Globus pallidus (tissue), 1 donor: ENCODE measurements at regions not wholly inside any gene's neighbourhood (a gene's known extent, or its start where the extent isn't known, plus 50 kb on each side); places are given as distances from the start of the nearest gene placed in this dataset.

ENCODE experiments used
- DNase-seq: peaks from one replicate; pipeline ENCODE4 v3.0.0-alpha.2; 2015; ENCODE audit warnings: low spot score

GRCh38 chr2:167900435-167901114, 346.8 kb downstream of the STK39 start:
- no peak for DNase-seq

GRCh38 chr2:167898340-167898739, 349.1 kb downstream of the STK39 start:
- no peak for DNase-seq

- no peak for DNase-seq
These were observed 355.6 kb downstream of the STK39 start for GRCh38 chr2:167891841-167892240.

- DNase-seq, result no peak
These were observed 356.7 kb downstream of the STK39 start for GRCh38 chr2:167890739-167891138.

DNA sequence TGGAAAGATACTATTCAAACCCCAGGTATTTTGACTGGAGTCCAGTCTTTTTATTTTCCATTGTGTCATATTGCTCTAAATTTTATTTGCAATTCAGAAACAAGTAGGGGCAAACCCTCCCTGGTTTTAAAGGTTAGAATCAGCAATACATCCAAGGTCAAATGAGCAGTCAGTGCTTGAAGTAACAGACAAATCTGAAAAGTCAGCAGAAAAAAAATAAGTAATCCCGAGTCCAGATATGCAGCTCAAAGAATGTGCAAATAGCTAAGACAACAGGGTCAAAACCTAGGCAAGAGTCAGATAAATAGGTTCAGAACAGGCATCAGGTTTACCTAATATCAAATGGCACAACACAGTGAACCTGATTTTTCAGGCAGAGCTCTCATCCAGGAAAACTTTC, 367.0 kb downstream of the STK39 start:
- DNase-seq, result no peak

- no peak for DNase-seq
These were observed 371.9 kb downstream of the STK39 start for GRCh38 chr2:167875529-167875928.

DNA sequence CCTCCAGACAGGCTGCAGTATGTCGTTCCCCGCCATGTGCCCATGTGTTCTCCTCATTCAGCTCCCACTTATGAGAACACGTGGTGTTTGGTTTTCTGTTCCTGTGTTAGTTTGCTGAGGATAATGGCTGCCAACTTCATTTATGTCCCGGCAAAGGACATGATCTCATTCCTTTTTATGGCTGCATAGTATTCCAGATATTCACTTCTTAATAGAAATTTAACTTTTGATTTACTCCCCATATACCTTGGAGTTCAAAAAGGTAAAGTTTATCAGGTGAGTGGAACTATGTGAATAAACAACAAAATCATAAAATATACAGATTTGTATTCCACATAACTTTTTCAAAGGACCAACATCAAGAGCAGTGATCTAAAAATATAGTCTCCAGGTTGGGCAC, 372.6 kb downstream of the STK39 start:
- no peak for DNase-seq

- DNase-seq, result no peak
These were observed 376.1 kb downstream of the STK39 start for GRCh38 chr2:167871286-167871685.

- DNase-seq, result no peak
These were observed 378.2 kb downstream of the STK39 start for GRCh38 chr2:167869200-167869599.

DNA sequence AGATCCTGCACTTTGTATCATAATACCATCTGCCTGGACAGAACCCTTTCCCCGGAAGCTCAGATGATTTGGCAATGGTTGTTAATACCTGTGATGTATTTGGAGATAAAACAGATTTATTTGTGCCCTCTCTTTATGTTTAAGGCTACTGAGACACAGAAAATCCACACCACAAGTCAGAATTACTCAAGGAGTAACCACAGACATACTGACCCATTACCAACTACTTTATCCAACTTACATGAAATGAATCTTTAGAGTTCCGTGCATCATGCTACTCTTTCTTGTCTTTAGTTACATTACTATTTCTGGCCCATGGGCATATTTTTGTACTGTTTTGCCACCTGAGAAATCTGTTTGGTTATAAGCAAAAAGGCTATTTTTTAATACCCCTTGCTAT, 384.0 kb downstream of the STK39 start:
- no peak for DNase-seq

DNA sequence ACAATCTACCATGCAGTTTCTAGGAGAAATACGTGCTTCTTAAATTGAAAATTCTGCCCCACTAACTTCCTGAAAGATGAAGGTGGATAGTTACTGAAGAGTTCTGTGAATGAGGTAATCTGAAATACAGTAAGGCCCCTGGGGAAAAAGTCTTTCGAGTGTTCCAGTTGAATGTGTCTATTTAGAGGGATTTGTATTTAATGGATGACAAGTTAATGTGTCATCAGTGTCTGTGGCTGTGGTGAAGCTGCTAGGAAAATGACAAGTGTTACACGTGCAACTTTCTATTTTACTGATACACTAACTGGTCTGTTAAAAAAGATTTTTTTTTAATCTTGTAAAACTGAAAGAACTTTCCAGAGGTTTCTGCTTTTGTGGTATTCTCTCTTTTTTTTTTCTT, 384.6 kb downstream of the STK39 start:
- no peak for DNase-seq

DNA sequence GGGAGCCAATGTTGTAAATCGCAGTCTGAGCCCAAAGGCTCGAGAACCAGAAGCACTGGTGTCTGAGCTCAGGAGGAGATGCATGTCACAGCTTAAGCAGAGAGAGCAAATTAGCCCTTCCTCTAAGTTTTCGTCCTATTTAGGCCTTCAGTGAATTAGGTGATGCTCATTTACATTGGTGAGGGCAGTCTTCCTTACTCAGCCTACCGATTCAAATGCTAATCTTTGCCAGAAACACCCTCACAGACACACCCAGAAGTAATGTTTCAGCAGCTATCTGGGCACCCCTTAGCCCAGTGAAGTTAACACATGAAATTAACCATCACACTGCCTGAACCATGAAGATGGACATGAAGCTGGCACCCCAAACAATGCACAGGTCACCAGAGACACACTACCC, 385.1 kb downstream of the STK39 start:
- DNase-seq, result no peak

DNA sequence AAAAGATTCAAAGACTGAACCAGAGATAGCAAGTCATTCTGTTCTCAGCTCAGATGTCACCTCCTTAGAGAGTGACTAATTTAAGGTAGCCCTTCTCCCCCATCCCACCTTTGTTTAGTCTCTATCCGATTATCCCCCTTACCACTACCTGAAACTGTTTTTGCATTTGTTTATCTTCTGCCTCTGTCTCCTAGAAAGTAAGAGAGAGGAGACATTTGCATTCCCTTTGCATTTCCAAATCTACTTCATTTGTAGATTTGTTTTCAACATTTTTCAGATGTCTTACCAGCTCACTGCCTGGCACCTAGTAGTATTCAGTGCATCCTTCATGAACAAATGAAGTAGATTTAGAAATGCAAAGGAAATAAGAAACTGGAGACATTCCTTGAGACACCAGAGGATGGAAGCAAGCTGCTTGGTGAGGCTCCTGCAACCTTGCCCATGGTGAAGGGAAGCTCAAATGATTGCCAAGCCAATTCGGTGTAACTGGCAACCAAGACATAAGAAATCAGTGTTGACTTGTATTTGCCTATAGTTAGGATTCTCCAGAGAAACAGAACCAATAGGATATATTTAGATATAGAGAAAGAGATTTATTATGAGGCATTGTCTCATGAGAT, 385.7 kb downstream of the STK39 start:
- DNase-seq, result no peak

DNA sequence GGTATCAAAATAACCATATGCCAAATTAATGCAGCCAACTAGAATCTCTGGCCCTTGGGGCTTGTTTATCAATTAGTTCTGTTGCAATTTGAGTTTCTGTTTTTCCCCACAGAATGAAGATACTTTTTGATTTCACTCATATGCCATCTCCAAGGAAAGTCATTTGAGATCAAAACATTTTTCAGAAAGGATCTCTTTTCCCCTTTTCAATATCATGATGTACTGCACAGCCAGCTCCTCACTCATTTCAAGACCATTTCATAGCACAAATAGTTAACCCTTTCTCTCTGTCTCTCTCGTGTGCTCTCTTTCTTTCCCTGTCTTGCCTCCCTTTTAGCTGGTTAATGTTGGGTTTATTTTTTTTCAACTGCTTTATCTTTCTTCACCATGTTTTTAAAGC, 387.3 kb downstream of the STK39 start:
- no peak for DNase-seq

- no peak for DNase-seq
These were observed 387.7 kb downstream of the STK39 start for GRCh38 chr2:167859676-167860075.

DNA sequence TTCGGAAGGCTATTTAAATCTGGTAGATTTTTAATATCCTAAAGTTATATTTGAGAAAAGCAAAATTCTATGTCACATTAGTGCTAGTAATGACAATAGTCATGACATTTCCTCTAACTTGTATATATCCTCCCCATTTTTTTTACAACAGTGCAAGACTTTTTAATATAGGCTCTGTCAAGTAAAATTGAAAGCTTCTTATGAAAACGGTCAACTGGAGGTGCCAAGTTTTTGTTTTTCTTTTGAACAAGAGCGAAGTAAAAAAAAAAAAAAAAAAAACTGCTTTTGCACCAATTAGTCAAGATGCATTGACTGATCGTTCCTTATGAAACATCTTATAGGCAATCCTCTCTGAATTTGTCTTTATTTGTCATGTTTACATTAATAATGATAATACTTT, 389.3 kb downstream of the STK39 start:
- DNase-seq, result no peak

GRCh38 chr2:167857416-167857815, 390.0 kb downstream of the STK39 start:
- no peak for DNase-seq

- DNase-seq, result no peak
These were observed 391.2 kb downstream of the STK39 start for GRCh38 chr2:167856190-167856589.

DNA sequence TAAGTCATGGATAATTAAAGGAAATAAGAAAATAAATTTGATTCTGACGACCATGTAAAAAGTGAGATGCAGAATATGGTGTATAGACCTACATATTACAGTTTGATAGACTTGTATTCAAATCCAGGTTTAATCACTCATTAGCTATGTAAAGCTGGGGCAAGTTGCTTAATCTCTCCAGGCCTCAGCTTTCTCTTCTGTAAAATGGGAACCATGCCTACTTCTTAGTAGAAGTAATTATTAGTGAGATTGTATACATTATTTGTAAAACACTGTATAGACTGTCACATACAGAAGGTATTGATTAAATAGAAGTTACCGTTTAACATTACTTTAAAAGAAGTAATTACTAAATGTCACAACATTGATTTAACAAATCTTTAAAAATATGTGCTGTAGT, 392.2 kb downstream of the STK39 start:
- DNase-seq, result no peak

DNA sequence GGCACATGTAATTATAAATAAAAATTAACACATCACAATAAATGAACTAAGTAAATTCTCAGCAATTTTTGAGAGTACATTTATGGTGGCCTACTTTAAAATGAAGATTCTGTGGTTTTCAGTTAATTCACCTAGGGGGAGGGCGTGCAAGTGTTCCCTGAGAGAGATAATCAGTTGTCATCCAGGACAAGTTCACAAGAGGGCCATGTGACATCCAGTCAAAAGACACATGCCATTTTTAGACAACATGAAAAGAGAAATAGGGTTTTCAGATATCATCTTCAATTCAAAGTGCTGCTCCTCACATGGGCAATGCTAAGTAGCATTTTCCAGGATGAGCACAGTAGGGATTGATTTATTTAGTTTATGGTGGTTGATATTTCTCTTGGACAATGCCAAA, 393.7 kb downstream of the STK39 start:
- DNase-seq, result no peak

- DNase-seq, result no peak
These were observed 395.5 kb downstream of the STK39 start for GRCh38 chr2:167851876-167852275.

GRCh38 chr2:167851323-167851860, 396.0 kb downstream of the STK39 start:
- no peak for DNase-seq

DNA sequence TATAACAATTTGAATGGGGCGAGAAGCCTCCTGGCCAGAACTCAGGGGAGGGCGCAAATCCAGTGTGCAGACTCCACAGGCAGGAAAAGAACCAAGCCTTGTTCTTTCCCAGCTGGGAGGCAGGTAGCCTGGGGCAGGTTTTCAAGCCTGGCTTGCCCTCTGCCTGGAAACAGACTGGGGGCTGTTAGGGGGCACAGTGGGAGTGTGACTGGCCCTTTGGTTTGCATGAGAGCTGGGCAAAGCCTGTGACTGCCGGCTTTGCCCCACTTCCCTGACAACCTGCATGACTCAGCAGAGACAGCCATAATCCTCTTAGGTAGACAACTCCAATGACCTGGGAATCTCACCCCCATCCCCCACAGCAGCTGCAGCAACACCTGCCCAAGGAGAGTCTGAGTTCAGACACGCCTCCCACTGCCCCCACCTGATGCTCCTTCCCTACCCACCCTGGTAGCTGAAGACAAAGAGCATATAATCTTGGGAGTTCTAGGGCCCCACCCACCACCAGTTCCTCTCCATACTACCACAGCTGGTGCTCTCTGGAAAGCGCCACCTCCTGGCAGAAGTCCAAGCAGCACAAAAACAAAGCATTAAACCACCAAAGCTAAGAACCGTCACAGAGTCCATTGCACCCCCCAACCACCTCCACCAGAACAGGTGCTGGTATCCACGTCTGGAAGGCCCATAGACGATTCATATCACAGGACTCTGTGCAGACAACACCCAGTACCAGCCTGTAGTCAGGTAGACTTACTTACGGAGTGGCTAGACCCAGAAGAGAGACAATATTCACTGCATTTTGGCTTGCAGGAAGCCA, 402.5 kb downstream of the STK39 start:
- DNase-seq, result no peak
